Liver (tissue), 8 donors: ENCODE measurements at regions not wholly inside any gene's neighbourhood (a gene's known extent, or its start where the extent isn't known, plus 50 kb on each side); places are given as distances from the start of the nearest gene placed in this dataset.

ENCODE experiments used
- DNase-seq: peaks from one replicate; pipeline ENCODE4 v3.0.0-alpha.2; 2017; ENCODE audit warnings: low spot score
- H3K27ac ChIP-seq, 2 donors: one replicate each; pipeline ENCODE4 v1.7.0; 2013; ENCODE audit warnings: inconsistent platforms in 2 of 2, low read length in 2 of 2, control low read depth in 1 of 2, low read depth in 1 of 2, mild to moderate bottlenecking in 1 of 2
- H3K27me3 ChIP-seq, 4 donors: one replicate each; pipeline versions ENCODE4 v1.6.1 to v1.7.0; 2013; ENCODE audit warnings: low read length in 3 of 4, inconsistent platforms in 1 of 4, mild to moderate bottlenecking in 1 of 4, moderate library complexity in 1 of 4; ENCODE audit not compliant: control insufficient read depth in 4 of 4, insufficient read depth in 4 of 4
- H3K36me3 ChIP-seq, 4 donors: one replicate each; pipeline versions ENCODE4 v1.6.1 to v1.7.0; 2013; ENCODE audit warnings: low read length in 3 of 4, mild to moderate bottlenecking in 3 of 4, low read depth in 1 of 4, moderate library complexity in 1 of 4; ENCODE audit not compliant: control insufficient read depth in 4 of 4, insufficient read depth in 3 of 4
- H3K4me1 ChIP-seq, 4 donors: one replicate each; pipeline versions ENCODE4 v1.6.1 to v1.7.0; 2013; ENCODE audit warnings: low read length in 3 of 4, mild to moderate bottlenecking in 3 of 4, moderate library complexity in 1 of 4; ENCODE audit not compliant: control insufficient read depth in 4 of 4, insufficient read depth in 4 of 4
- H3K4me3 ChIP-seq, 3 donors: one replicate each; pipeline versions ENCODE4 v1.6.1 to v1.7.0; 2013; ENCODE audit warnings: low read length in 3 of 3, control low read depth in 1 of 3, low read depth in 1 of 3, mild to moderate bottlenecking in 1 of 3
- H3K9ac ChIP-seq, 2 donors: one replicate each; pipeline ENCODE4 v1.7.0; 2013; ENCODE audit warnings: low read length in 2 of 2, mild to moderate bottlenecking in 2 of 2, moderate library complexity in 2 of 2, control low read depth in 1 of 2, low read depth in 1 of 2
- H3K9me3 ChIP-seq, 4 donors: one replicate each; pipeline versions ENCODE4 v1.6.1 to v1.7.0; 2013; ENCODE audit warnings: low read length in 3 of 4; ENCODE audit not compliant: control insufficient read depth in 4 of 4
- ATF3 ChIP-seq: IDR thresholded peaks from 2 replicates; pipeline ENCODE4 v1.6.1; 2016; ENCODE audit warnings: antibody characterized with exemption
- CTCF ChIP-seq: fragments of 150-350 bp; IDR thresholded peaks from 2 replicates; pipeline ENCODE4 v1.5.1; 2017; ENCODE audit warnings: improper control_type of control experiment, low read depth, low read length; ENCODE audit not compliant: missing input control
- FOXA1 ChIP-seq: IDR thresholded peaks from 2 replicates; pipeline ENCODE4 v1.6.1; 2016; ENCODE audit warnings: antibody characterized with exemption
- FOXA2 ChIP-seq: IDR thresholded peaks from 2 replicates; pipeline ENCODE4 v1.6.1; 2016; ENCODE audit warnings: antibody characterized with exemption
- GABPA ChIP-seq, 2 donors: IDR thresholded peaks in 1 of 2; conservative IDR thresholded peaks in 1 of 2; 2 replicates each; pipeline ENCODE4 v1.6.1; 2016; ENCODE audit warnings: antibody characterized with exemption in 2 of 2, mild to moderate bottlenecking in 1 of 2, moderate library complexity in 1 of 2
- HNF4A ChIP-seq, 2 donors: conservative IDR thresholded peaks; 2 replicates each; pipeline ENCODE4 v1.6.1; 2016; ENCODE audit warnings: antibody characterized with exemption in 2 of 2, mild to moderate bottlenecking in 2 of 2
- JUND ChIP-seq, 2 donors: IDR thresholded peaks; 2 replicates each; pipeline ENCODE4 v1.6.1; 2016; ENCODE audit warnings: antibody characterized with exemption in 2 of 2
- MAX ChIP-seq: IDR thresholded peaks from 2 replicates; pipeline ENCODE4 v1.6.1; 2016; ENCODE audit warnings: antibody characterized with exemption
- NR2F2 ChIP-seq: IDR thresholded peaks from 2 replicates; pipeline ENCODE4 v1.6.1; 2016; ENCODE audit warnings: antibody characterized with exemption
- RAD21 ChIP-seq, 2 donors: IDR thresholded peaks; 2 replicates each; pipeline ENCODE4 v1.6.1; 2016; ENCODE audit warnings: antibody characterized with exemption in 2 of 2, mild to moderate bottlenecking in 2 of 2
- RXRA ChIP-seq, 2 donors: IDR thresholded peaks; 2 replicates each; pipeline ENCODE4 v1.6.1; 2017 to 2018; ENCODE audit warnings: antibody characterized with exemption in 2 of 2, mild to moderate bottlenecking in 1 of 2
- SP1 ChIP-seq: IDR thresholded peaks from 2 replicates; pipeline ENCODE4 v1.6.1; 2018; ENCODE audit warnings: antibody characterized with exemption, mild to moderate bottlenecking
- TAF1 ChIP-seq: conservative IDR thresholded peaks from 2 replicates; pipeline ENCODE4 v1.6.1; 2016; ENCODE audit warnings: antibody characterized with exemption, mild to moderate bottlenecking
- YY1 ChIP-seq: IDR thresholded peaks from 2 replicates; pipeline ENCODE4 v1.6.1; 2016; ENCODE audit warnings: antibody characterized with exemption, mild to moderate bottlenecking
- ZBTB33 ChIP-seq: IDR thresholded peaks from 2 replicates; pipeline ENCODE4 v1.6.1; 2016; ENCODE audit warnings: antibody characterized with exemption
- WGBS: extraction: QIAGEN DNeasy Blood & Tissue Kit; methylation state at CpG from one replicate; pipeline ENCODE4 v1.1.7; 2013; 5-methylcytosine and 5-hydroxymethylcytosine counted together
- donor health status: healthy.
- donor health status: healthy.
- donor health status: healthy.
- donor health status: healthy.
- donor health status: healthy.

DNA sequence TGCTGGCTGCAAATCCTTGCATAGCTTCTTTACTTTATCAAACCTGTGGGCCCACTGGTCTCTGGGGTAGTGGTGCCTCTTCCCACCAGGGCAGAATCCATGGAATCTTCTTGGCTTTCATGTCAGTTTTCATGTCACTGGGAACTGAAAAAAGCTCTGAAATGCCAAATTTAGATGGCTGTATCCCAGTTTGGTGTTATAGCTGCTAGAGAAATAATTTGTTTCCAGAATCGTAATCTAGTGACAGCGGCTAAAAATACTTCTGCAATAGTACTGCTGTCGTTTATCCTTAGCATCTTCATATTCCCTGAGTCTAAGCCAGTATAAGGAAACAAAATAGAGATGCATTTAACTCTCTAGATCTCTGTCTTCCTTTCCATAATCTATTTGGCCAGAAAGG lies 983.4 kb upstream of the FAT3 start (continued):
- TF ChIP-seq CTCF (no peak), JUND (IDR thresholded peaks at IDR 0.05) (no peak), GABPA (IDR thresholded peaks at IDR 0.05 in 1 of 2, conservative IDR thresholded peaks at IDR 0.05 in 1 of 2) (no peak)

GRCh38 chr11:91239359-91239758 lies 985.3 kb upstream of the FAT3 start:
- H3K4me1 ChIP-seq: no peaks in the 10 kb centered on the region
- no peak overlapping the region for H3K9ac ChIP-seq
- H3K9me3 ChIP-seq: no peaks in the 10 kb centered on the region
- peaks cover 0 to 4% (median 0%) of the 10 kb centered on the region in 4 donors for H3K27me3 ChIP-seq
- no peak overlapping the region for H3K27ac ChIP-seq
- WGBS: 50% methylated on average over 2 of the region's 2 CpGs
- TF ChIP-seq RAD21 (IDR thresholded peaks at IDR 0.05) (no peak), SP1 (no peak), YY1 (no peak), RXRA (IDR thresholded peaks at IDR 0.05) (no peak), ATF3 (no peak), ZBTB33 (no peak), MAX (no peak), FOXA2 (no peak), HNF4A (conservative IDR thresholded peaks at IDR 0.05) (no peak), FOXA1 (no peak), GABPA (IDR thresholded peaks at IDR 0.05 in 1 of 2, conservative IDR thresholded peaks at IDR 0.05 in 1 of 2) (no peak), NR2F2 (no peak), TAF1 (no peak)
- no peak for DNase-seq
- no peak overlapping the region for H3K4me3 ChIP-seq
- H3K36me3 ChIP-seq: no peaks in the 10 kb centered on the region

DNA sequence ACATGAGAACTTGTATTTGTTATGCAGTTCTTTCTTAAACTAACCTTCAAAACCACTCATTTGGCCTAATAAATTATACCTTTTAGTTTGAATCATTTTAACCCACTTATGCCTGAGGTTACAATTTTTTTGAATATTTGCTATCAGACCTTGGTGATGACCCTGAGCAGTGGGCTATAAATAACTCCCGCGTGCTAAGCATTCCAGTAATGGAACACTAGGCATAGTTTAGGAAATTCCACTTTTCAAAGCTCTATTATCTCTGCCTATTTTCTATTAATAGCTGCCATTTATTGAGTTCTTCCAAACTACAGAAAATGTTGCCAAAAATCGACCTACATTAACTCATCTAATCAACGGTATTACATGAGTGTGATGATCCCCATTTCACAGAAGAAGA lies 993.4 kb upstream of the FAT3 start:
- no peak overlapping the region for H3K27ac ChIP-seq
- no peak overlapping the region for H3K4me3 ChIP-seq
- H3K36me3 ChIP-seq: no peaks in the 10 kb centered on the region
- no peaks in the 10 kb centered on the region for H3K9me3 ChIP-seq
- DNase-seq: no peak
- peak; percentile 20 for TF ChIP-seq NR2F2
- no peak for TF ChIP-seq FOXA1
- no peak for TF ChIP-seq ATF3
- H3K27me3 ChIP-seq: no peaks in the 10 kb centered on the region
- WGBS: 51% methylated on average over 4 of the region's 4 CpGs
- no peaks in the 10 kb centered on the region for H3K4me1 ChIP-seq
- no peak overlapping the region for H3K9ac ChIP-seq
